Epithelial cell of esophagus (primary cell): ENCODE measurements at regions not wholly inside any gene's neighbourhood (a gene's known extent, or its start where the extent isn't known, plus 50 kb on each side); places are given as distances from the start of the nearest gene placed in this dataset.

ENCODE experiments used
- DNase-seq: peaks from one replicate; pipeline ENCODE4 v3.0.0; 2010; ENCODE audit warnings: low read depth
- H3K4me3 ChIP-seq: 2 replicates; pipeline ENCODE4 v1.5.1; 2011; ENCODE audit warnings: mild to moderate bottlenecking, low read length, control low read depth
- TF ChIP-seq, protein P1 (sequence below): IDR thresholded peaks from 2 replicates; pipeline ENCODE4 v1.5.1; 2011; ENCODE audit warnings: low read depth, mild to moderate bottlenecking, low read length, control low read depth, inconsistent platforms; ENCODE audit not compliant: insufficient read depth; ENCODE audit errors: missing control alignments

DNA sequence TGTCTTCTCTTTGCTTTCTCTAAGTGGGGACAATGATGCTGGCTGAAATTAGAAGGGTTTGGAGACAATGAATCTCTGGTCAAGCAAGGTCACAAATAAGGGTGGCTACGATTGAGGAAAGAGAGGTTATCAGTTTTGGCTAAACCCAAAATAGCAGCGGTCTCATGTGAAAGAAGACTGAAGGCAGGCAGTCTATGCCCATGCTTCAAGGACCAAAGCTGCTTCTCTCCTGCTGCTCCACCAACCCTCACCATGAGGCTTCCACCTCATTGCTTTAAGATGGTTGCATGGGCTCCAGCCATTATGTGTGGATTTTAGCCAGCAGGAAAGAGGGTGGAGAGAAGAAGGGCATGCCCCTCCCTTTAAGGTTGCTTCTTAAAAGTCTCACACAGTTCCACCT is 114.1 kb upstream of the TRIM2 start:
- no peak overlapping the region for H3K4me3 ChIP-seq
- TF ChIP-seq, protein P1, sequence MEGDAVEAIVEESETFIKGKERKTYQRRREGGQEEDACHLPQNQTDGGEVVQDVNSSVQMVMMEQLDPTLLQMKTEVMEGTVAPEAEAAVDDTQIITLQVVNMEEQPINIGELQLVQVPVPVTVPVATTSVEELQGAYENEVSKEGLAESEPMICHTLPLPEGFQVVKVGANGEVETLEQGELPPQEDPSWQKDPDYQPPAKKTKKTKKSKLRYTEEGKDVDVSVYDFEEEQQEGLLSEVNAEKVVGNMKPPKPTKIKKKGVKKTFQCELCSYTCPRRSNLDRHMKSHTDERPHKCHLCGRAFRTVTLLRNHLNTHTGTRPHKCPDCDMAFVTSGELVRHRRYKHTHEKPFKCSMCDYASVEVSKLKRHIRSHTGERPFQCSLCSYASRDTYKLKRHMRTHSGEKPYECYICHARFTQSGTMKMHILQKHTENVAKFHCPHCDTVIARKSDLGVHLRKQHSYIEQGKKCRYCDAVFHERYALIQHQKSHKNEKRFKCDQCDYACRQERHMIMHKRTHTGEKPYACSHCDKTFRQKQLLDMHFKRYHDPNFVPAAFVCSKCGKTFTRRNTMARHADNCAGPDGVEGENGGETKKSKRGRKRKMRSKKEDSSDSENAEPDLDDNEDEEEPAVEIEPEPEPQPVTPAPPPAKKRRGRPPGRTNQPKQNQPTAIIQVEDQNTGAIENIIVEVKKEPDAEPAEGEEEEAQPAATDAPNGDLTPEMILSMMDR: no peak
- no peak for DNase-seq

DNA sequence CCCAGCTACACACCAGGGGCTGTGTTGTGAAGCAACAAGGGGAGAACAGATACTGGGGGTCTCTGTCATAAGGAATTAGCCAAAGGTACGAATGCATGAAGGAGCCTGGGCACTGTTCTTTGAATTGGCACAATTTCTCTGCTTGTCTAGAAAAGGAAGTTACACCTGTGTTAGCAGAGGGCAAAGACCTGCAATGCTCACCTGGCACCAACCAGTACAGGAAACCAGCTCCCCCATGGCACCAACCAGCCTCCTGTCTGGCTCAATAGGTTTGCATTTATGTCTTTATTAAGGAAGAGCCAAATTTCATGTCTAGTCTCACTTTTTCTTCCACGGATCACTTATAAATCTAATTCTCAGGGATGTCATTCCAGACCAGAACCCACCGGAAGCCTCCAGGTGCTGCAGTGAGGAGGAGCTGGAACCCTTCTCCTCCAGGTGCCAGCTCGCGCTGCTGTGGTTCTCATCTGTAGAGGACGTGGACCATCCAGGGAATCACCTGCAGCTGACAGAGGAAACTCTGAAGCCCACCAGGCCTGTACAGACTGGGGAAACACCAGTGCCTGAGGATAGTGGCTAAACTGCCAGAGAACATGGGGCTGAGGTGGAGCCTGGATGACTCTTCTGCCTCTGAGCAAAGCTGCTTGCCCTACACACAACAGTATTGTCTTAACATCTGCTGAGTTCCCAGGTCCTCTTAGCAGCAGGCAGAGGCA is 113.4 kb upstream of the TRIM2 start:
- no peak for DNase-seq
- H3K4me3 ChIP-seq: no peak overlapping the region
- TF ChIP-seq, protein P1: no peak

DNA sequence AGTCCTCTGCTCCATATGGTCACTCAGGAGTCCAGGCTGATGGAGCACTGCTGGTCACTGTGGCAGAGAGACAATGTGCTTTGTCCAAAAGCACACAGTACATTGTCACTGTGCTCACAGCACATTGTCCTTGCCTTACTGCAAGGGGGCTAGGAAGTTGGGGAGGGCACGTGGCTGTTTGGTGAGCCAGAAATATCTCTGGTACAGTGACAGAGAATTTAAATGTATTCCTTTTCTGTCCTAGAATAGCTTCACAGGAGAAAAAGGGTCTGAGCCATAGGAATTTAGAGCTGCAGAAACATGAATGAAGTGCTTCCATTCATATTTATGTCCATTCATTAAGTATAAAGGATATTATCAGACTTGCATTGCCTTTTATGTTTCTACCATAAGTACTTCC is 110.8 kb upstream of the TRIM2 start:
- TF ChIP-seq, protein P1: no peak
- no peak overlapping the region for H3K4me3 ChIP-seq
- DNase-seq: no peak

DNA sequence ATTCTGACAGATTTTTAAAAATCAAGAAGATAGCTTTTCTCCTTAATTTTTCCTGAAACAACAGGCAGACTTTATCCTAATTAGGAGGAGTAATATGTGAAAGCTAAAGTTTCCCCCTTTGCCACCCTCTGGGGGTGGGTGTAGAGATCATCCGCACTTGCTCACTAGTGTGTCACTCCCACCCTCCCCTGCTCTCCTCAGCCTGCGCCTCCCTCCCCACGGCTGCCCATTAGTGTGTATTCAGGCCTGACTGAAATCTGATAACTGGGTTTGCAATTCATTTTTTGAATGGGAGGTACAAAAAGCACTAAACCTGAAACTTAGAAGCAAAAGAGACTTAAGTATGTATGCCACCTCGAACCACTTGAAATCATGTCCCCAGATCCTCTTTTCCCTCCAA is 110.4 kb upstream of the TRIM2 start:
- TF ChIP-seq, protein P1: no peak
- H3K4me3 ChIP-seq: no peak overlapping the region
- no peak for DNase-seq

DNA sequence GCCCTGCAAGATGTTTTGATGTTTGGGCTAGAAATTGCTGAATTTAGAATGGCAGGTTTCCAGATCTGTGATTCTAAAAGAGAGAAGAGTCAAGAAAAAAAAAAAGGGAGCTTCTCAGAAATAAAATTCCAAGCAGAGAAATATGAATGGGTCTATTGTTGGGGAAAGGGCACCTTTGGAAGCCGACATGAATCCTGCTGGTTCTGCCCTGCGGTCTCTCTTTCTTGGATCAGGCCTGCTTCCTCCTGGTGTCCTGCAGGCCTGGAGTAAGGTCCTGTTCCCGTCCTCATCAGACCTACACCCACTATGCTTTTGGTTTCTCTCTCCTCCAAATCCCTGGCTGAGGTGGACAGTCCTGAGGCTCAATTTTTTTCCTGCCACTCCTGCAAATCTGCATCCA is 109.8 kb upstream of the TRIM2 start:
- no peak for DNase-seq
- TF ChIP-seq, protein P1: no peak
- H3K4me3 ChIP-seq: no peak overlapping the region

DNA sequence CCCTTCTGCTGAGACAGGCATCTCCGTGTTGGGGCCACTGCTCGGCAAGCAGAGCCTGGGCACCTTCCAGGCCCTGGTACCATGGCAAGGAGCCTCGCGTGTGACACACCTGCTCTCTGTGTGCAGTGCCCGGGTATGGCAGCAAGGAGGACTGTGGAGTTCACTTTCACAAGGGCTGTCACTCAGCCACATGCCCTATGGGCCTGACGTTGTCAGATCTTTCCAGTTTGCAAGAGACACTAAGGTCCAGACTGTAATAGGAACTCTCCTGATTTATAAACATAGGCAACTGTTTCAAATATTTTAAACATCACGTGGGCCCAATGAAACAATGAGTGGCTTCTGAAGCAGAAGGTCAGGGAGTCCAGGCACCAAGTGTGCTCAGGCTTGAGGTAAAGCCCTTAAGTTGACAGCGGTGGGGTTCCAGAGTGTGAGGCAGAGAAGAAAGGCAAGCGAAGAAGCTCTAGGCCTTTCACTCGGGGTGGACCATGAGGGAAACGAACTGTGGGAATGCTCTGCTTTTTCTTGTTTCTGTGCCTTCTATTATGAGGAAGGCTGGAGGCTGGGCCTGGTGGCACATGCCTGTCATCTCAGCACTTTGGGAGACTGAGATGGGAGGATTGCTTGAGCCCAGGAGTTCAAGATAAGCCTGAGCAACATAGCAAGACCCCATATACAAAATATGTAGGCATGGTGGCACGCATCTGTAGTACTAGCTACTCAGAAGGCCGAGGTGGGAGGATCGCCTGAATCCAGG is 108.6 kb upstream of the TRIM2 start:
- TF ChIP-seq, protein P1: no peak
- no peak for DNase-seq
- H3K4me3 ChIP-seq: no peak overlapping the region
